C4-2B (cell line): ENCODE measurements at regions not wholly inside any gene's neighbourhood (a gene's known extent, or its start where the extent isn't known, plus 50 kb on each side); places are given as distances from the start of the nearest gene placed in this dataset.

Experiments
- ZFX ChIP-seq: fragments of 450-650 bp; IDR thresholded peaks from 2 replicates; pipeline ENCODE4 v1.6.1; 2017
- TF ChIP-seq, protein P1 (sequence below): fragments of 450-650 bp; conservative IDR thresholded peaks from 2 replicates; pipeline ENCODE4 v1.5.1; 2017; ENCODE audit warnings: mild to moderate bottlenecking

DNA sequence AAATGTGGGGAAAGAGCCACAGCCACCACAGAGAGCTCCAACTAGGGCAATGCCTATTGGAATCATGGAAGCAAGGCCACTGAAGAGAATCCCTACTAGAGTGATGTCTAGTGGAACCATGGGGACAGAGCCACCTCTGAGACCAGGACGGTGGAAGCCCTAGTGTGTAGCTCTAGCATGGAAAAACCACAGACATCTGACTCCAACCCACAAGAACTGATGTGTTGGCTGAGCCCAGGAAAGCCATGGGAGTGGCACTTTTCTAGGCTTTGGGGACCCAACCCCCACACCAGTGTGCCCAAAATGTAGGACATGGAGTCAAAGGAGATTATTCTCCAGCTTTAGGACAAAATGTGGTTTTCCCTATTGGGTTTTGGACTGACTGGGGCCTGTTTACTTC, 721.9 kb downstream of the BRINP1 start:
- TF ChIP-seq, protein P1, sequence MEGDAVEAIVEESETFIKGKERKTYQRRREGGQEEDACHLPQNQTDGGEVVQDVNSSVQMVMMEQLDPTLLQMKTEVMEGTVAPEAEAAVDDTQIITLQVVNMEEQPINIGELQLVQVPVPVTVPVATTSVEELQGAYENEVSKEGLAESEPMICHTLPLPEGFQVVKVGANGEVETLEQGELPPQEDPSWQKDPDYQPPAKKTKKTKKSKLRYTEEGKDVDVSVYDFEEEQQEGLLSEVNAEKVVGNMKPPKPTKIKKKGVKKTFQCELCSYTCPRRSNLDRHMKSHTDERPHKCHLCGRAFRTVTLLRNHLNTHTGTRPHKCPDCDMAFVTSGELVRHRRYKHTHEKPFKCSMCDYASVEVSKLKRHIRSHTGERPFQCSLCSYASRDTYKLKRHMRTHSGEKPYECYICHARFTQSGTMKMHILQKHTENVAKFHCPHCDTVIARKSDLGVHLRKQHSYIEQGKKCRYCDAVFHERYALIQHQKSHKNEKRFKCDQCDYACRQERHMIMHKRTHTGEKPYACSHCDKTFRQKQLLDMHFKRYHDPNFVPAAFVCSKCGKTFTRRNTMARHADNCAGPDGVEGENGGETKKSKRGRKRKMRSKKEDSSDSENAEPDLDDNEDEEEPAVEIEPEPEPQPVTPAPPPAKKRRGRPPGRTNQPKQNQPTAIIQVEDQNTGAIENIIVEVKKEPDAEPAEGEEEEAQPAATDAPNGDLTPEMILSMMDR, result no peak
- no peak for TF ChIP-seq ZFX
